Activated naive CD4-positive, alpha-beta T cell treated with anti-CD3 and anti-CD28 coated beads for 36 hours (primary cell): ENCODE measurements at regions not wholly inside any gene's neighbourhood (a gene's known extent, or its start where the extent isn't known, plus 50 kb on each side); places are given as distances from the start of the nearest gene placed in this dataset.

Experiments used
- CTCF ChIA-PET: fragments of 350-600 bp; sonication (Branson Sonifier 250); formaldehyde crosslinking; loops from one replicate; lab custom pipeline; 2021; ENCODE audit warnings: antibody characterized with exemption; lab: Charles Lee
- DNase-seq: peaks from one replicate; pipeline ENCODE4 v3.0.0-alpha.2; 2020
- H3K27ac Mint-ChIP-seq: one replicate; pipeline ENCODE4 v1.8.0; 2021; ENCODE audit warnings: mild to moderate bottlenecking, mixed read lengths
- H3K27me3 Mint-ChIP-seq: one replicate; pipeline ENCODE4 v1.8.0; 2021; ENCODE audit warnings: low read depth, mixed read lengths
- H3K36me3 Mint-ChIP-seq: one replicate; pipeline ENCODE4 v1.8.0; 2021; ENCODE audit warnings: low read depth, mixed read lengths
- H3K4me1 Mint-ChIP-seq: one replicate; pipeline ENCODE4 v1.8.0; 2021; ENCODE audit warnings: low read depth, mixed read lengths
- H3K4me3 Mint-ChIP-seq: one replicate; pipeline ENCODE4 v1.8.0; 2021; ENCODE audit warnings: mild to moderate bottlenecking, moderate library complexity, mixed read lengths
- H3K9me3 Mint-ChIP-seq: one replicate; pipeline ENCODE4 v1.8.0; 2021; ENCODE audit warnings: mixed read lengths
- intact Hi-C: fragments of 100-400 bp; cut with micrococcal nuclease; formaldehyde crosslinking; loops from one replicate; pipeline ENCODE4 v1.15.1; 2023

- no peak overlapping the region for H3K4me3 Mint-ChIP-seq
- H3K27ac Mint-ChIP-seq = no peak overlapping the region
- intact Hi-C loops = no loop called here
- peaks cover 22% of the 10 kb centered on the region for H3K4me1 Mint-ChIP-seq
- no peaks in the 10 kb centered on the region for H3K36me3 Mint-ChIP-seq
- CTCF ChIA-PET = interaction anchor here (1.3 kb wide), 1 partner anchor 52 kb away, joined by 4 read pairs; no protein-coding TSS in a partner anchor
- no peaks in the 10 kb centered on the region for H3K9me3 Mint-ChIP-seq
- no peak for DNase-seq
- H3K27me3 Mint-ChIP-seq = peaks cover 42% of the 10 kb centered on the region
Observed at GRCh38 chr22:23008896-23009295, 61.4 kb upstream of the GNAZ start.
